ENCODE measurements at regions not wholly inside any gene's neighbourhood (a gene's known extent, or its start where the extent isn't known, plus 50 kb on each side); places are given as distances from the start of the nearest gene placed in this dataset.
"Not testable (repeated sequence)": the region's sequence is repeated elsewhere in the genome, so short reads cannot be mapped to it uniquely, and the experiment has no call there.

GRCh38 chr9:65459756-65460320, 174.8 kb upstream of the FOXD4L5 start:
- Mint-ChIP-seq H3K4me3 (no peak overlapping the region), H3K9me3 (peaks cover 46% of the 10 kb centered on the region), H3K36me3 (no peaks in the 10 kb centered on the region), H3K27ac (no peak overlapping the region), H3K27me3 (ENCODE audit: low read depth) (no peaks in the 10 kb centered on the region), H3K4me1 (no peaks in the 10 kb centered on the region)
- DNase-seq (ENCODE audit: low spot score in 2 of 2, unreplicated experiment in 2 of 2) = no peak
- TF ChIP-seq CTCF (IDR thresholded peaks at IDR 0.05; ENCODE audit: unreplicated experiment) = no peak

DNA sequence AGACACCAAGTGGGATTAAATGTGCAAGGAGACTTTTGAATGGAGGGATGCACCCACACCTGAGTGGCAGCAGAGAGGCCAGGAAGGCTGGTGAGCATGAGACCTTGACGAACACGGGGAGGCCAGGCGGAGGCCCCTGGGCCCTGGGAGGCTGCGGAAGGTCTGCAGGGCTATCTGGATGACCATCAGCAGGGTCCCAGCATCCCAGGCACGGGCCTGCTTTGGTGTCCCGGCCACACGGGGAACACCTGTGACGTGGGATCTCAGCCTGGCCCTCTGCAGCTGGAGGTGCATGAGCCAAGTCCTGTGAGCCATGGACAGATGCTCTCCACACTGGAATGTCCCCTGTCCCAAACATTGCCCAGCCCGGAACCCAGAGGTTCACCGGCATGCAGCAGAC, 174.0 kb upstream of the FOXD4L5 start:
- H3K27me3 Mint-ChIP-seq (ENCODE audit: low read depth) = no peaks in the 10 kb centered on the region
- no peak for TF ChIP-seq CTCF (IDR thresholded peaks at IDR 0.05; ENCODE audit: unreplicated experiment)
- no peaks in the 10 kb centered on the region for H3K4me1 Mint-ChIP-seq
- H3K9me3 Mint-ChIP-seq = peaks cover 37% of the 10 kb centered on the region
- DNase-seq (ENCODE audit: low spot score in 2 of 2, unreplicated experiment in 2 of 2) = no peak
- H3K36me3 Mint-ChIP-seq = no peaks in the 10 kb centered on the region
- no peak overlapping the region for H3K4me3 Mint-ChIP-seq
- H3K27ac Mint-ChIP-seq = no peak overlapping the region

GRCh38 chr9:65458465-65458864, 173.5 kb upstream of the FOXD4L5 start:
- Mint-ChIP-seq H3K9me3 (peaks cover 35% of the 10 kb centered on the region), H3K36me3 (no peaks in the 10 kb centered on the region), H3K27ac (no peak overlapping the region), H3K27me3 (ENCODE audit: low read depth) (no peaks in the 10 kb centered on the region), H3K4me1 (no peaks in the 10 kb centered on the region), H3K4me3 (no peak overlapping the region)
- no peak for TF ChIP-seq CTCF (IDR thresholded peaks at IDR 0.05; ENCODE audit: unreplicated experiment)
- no peak for DNase-seq (ENCODE audit: low spot score in 2 of 2, unreplicated experiment in 2 of 2)

- H3K9me3 Mint-ChIP-seq = peaks cover 34% of the 10 kb centered on the region
- DNase-seq (ENCODE audit: low spot score in 2 of 2, unreplicated experiment in 2 of 2); H3K4me1 Mint-ChIP-seq; H3K4me3 Mint-ChIP-seq; H3K27me3 Mint-ChIP-seq (ENCODE audit: low read depth); H3K27ac Mint-ChIP-seq; H3K36me3 Mint-ChIP-seq: not testable (repeated sequence)
These were observed 172.0 kb upstream of the FOXD4L5 start for GRCh38 chr9:65456991-65457390.

DNA sequence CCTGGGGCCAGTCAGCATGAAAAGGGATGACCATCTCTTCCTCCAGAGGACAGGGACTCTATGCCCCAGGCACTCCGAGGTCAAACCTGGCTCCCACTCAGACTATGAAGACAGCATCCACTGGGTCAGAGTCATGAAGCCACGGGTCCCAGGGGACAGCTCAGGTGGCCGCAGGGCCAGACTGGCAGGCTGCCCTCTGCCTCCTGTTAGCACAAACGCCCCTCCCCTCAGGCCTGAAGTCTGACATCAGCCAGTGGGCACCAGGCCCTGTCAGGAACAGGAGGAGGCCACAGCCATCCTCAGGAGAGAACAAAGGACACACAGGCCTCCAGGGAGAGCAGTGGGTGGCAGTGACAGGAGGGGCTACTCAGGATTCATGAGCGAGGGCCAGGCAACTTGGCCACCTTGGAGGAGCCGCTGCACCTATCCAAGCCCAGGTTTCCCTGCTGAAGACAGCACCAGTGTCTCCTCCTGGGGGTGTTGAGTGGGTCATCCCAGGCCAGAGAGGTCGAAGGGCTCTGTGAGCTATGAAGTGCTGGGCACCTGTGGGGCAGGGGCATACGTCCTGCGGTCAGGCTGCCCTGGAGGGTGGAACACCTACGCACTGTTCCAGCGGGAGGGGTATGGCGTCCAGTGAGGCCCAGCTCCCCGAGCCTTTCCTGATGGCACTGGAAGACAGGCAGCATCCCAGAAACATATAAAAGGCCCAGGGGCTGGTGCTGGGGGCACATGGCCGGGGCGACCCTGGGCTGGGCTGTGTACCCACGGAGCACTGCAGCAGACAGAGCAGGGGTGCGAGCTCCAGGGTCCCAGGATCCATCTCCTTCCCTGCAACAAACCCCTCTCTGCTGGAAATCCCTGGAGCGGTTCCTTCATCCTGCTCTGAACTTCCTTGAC, 171.0 kb upstream of the FOXD4L5 start:
- H3K36me3 Mint-ChIP-seq; H3K4me1 Mint-ChIP-seq; H3K4me3 Mint-ChIP-seq; DNase-seq (ENCODE audit: low spot score in 2 of 2, unreplicated experiment in 2 of 2); H3K27me3 Mint-ChIP-seq (ENCODE audit: low read depth); H3K27ac Mint-ChIP-seq: not testable (repeated sequence)
- H3K9me3 Mint-ChIP-seq = peaks cover 36% of the 10 kb centered on the region

DNA sequence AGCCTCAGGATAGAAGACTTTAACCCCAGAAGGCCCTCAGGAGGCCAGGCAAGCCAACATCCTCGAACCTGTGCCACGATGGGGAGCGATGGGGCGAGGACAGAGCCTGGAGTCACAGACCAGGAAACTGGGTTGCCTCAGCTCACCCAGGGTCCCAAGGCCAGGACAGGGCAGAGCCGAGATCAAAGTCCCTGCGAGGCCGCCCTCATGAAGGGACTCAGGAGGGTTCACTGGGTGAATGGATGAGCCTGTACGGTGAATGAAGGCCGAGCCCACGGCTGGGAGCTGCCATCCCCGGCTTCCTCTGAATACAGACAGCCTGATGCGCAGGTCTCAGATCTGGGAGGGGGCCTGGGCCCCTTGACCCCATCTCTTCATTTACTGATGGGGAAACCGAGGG, 170.1 kb upstream of the FOXD4L5 start:
- H3K4me3 Mint-ChIP-seq; DNase-seq (ENCODE audit: low spot score in 2 of 2, unreplicated experiment in 2 of 2); H3K4me1 Mint-ChIP-seq; H3K27ac Mint-ChIP-seq; H3K36me3 Mint-ChIP-seq; H3K27me3 Mint-ChIP-seq (ENCODE audit: low read depth): not testable (repeated sequence)
- peaks cover 36% of the 10 kb centered on the region for H3K9me3 Mint-ChIP-seq

- H3K27ac Mint-ChIP-seq = not testable (repeated sequence)
- peaks cover 35% of the 10 kb centered on the region for H3K9me3 Mint-ChIP-seq
These were observed 169.7 kb upstream of the FOXD4L5 start for GRCh38 chr9:65454666-65455065.

DNA sequence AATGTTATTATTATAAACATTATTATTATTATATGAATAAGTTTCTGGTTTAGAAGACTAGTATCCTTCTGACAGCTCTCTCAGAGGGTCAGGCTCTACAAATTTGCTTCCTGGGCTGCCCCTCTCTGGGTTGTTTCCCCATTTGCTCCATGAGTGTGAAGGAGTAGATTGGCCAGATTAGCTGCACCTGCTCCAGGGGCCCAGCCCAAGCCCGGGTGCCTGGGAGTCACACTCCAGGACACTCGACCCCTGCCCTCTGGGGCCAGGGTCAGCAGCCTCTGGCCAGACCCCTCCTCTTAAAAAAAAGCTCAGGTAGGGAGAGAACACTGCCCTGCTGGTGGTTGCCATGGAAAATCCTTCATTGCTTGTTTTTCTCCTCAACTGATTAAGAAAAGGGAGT, 169.0 kb upstream of the FOXD4L5 start:
- H3K36me3 Mint-ChIP-seq; H3K27ac Mint-ChIP-seq; H3K4me3 Mint-ChIP-seq; H3K27me3 Mint-ChIP-seq (ENCODE audit: low read depth); H3K4me1 Mint-ChIP-seq; DNase-seq (ENCODE audit: low spot score in 2 of 2, unreplicated experiment in 2 of 2): not testable (repeated sequence)
- peaks cover 33% of the 10 kb centered on the region for H3K9me3 Mint-ChIP-seq

More at GRCh38 chr9:65454666-65455065, 169.7 kb upstream of the FOXD4L5 start:
- not testable (repeated sequence) for H3K27me3 Mint-ChIP-seq (ENCODE audit: low read depth); H3K4me3 Mint-ChIP-seq; H3K4me1 Mint-ChIP-seq; DNase-seq (ENCODE audit: low spot score in 2 of 2, unreplicated experiment in 2 of 2); H3K36me3 Mint-ChIP-seq

- not testable (repeated sequence) for H3K27me3 Mint-ChIP-seq (ENCODE audit: low read depth); H3K4me1 Mint-ChIP-seq; H3K36me3 Mint-ChIP-seq; H3K27ac Mint-ChIP-seq; H3K4me3 Mint-ChIP-seq; DNase-seq (ENCODE audit: low spot score in 2 of 2, unreplicated experiment in 2 of 2)
- H3K9me3 Mint-ChIP-seq = peaks cover 50% of the 10 kb centered on the region
These were observed 165.0 kb upstream of the FOXD4L5 start for GRCh38 chr9:65449886-65450610.
